ENCODE measurements at regions not wholly inside any gene's neighbourhood (a gene's known extent, or its start where the extent isn't known, plus 50 kb on each side); places are given as distances from the start of the nearest gene placed in this dataset.

GRCh38 chr9:87167582-87167981, 220.3 kb upstream of the GAS1 start:
- no peaks in the 10 kb centered on the region for H3K27me3 ChIP-seq (ENCODE audit: insufficient read depth, poor library complexity, severe bottlenecking)
- no peak overlapping the region for H3K4me3 ChIP-seq (replicated peaks; ENCODE audit: insufficient read depth, low read length)
- H3K27ac ChIP-seq (replicated peaks), result no peak overlapping the region
- no peak for DNase-seq (ENCODE audit: low read depth in 1 of 2, low spot score in 1 of 2)
- no peak for TF ChIP-seq POLR2AphosphoS5 (IDR thresholded peaks at IDR 0.05; ENCODE audit: low read depth)

- Histone ChIP-seq H3K4me3 (replicated peaks; ENCODE audit: insufficient read depth, low read length) (no peak overlapping the region), H3K27me3 (ENCODE audit: insufficient read depth, poor library complexity, severe bottlenecking) (no peaks in the 10 kb centered on the region), H3K27ac (replicated peaks) (no peak overlapping the region)
- no peak for DNase-seq (ENCODE audit: low read depth in 1 of 2, low spot score in 1 of 2)
- no peak for TF ChIP-seq SPI1 (IDR thresholded peaks at IDR 0.05; ENCODE audit: borderline replicate concordance, low read depth)
- TF ChIP-seq GABPA (IDR thresholded peaks at IDR 0.05; ENCODE audit: low read depth), result no peak
- TF ChIP-seq, protein P1, sequence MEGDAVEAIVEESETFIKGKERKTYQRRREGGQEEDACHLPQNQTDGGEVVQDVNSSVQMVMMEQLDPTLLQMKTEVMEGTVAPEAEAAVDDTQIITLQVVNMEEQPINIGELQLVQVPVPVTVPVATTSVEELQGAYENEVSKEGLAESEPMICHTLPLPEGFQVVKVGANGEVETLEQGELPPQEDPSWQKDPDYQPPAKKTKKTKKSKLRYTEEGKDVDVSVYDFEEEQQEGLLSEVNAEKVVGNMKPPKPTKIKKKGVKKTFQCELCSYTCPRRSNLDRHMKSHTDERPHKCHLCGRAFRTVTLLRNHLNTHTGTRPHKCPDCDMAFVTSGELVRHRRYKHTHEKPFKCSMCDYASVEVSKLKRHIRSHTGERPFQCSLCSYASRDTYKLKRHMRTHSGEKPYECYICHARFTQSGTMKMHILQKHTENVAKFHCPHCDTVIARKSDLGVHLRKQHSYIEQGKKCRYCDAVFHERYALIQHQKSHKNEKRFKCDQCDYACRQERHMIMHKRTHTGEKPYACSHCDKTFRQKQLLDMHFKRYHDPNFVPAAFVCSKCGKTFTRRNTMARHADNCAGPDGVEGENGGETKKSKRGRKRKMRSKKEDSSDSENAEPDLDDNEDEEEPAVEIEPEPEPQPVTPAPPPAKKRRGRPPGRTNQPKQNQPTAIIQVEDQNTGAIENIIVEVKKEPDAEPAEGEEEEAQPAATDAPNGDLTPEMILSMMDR (IDR thresholded peaks at IDR 0.05; ENCODE audit: insufficient read depth, low read length), result no peak
- TF ChIP-seq POLR2AphosphoS5 (IDR thresholded peaks at IDR 0.05; ENCODE audit: low read depth), result no peak
- no peak for TF ChIP-seq REST (IDR thresholded peaks at IDR 0.05; ENCODE audit: insufficient replicate concordance, low read depth)
Observed at GRCh38 chr9:87178302-87178701, 231.0 kb upstream of the GAS1 start.

DNA sequence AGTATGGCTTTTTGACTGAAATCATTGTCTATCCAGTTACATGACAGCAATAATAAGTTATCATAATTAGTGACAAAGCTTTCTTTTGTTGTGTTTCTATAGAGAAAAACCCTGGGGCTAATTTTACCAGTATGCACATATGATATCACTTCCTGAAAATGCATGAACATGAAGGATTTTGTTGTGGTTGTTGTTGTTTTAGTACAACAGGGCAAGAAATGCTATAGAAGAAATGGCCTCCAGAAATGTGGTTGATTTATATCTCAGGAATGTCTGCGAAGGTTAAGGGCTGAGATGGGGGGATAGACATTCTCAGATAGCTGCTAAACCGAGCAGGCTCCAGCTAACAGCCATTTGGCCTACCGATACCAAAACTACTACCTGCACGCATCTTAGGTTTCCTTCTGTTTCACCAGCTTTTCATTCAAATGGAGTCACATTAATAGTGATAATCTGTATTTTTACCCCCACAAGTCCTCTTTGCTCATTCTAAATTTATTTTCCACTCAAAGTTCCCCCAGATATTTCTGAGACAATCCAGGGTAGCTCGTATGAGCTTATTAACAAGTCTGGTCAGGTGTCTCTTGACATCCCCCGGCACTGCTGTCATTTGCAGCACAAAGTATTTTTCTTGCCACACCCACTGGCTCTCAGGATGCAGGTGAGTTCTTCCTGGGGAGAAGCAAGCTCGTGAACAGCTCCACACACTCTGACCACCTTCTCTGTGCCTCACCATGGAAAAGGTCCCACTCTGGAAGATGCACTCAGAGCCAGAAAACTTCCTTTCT, 232.4 kb upstream of the GAS1 start:
- Histone ChIP-seq H3K27me3 (ENCODE audit: insufficient read depth, poor library complexity, severe bottlenecking) (no peaks in the 10 kb centered on the region), H3K4me3 (replicated peaks; ENCODE audit: insufficient read depth, low read length) (no peak overlapping the region), H3K27ac (replicated peaks) (no peak overlapping the region)
- no peak for DNase-seq (ENCODE audit: low read depth in 1 of 2, low spot score in 1 of 2)
- TF ChIP-seq SPI1 (IDR thresholded peaks at IDR 0.05; ENCODE audit: borderline replicate concordance, low read depth) (no peak), GABPA (IDR thresholded peaks at IDR 0.05; ENCODE audit: low read depth) (no peak), POLR2AphosphoS5 (IDR thresholded peaks at IDR 0.05; ENCODE audit: low read depth) (no peak), REST (IDR thresholded peaks at IDR 0.05; ENCODE audit: insufficient replicate concordance, low read depth) (no peak)
- TF ChIP-seq, protein P1 (IDR thresholded peaks at IDR 0.05; ENCODE audit: insufficient read depth, low read length), result no peak

DNA sequence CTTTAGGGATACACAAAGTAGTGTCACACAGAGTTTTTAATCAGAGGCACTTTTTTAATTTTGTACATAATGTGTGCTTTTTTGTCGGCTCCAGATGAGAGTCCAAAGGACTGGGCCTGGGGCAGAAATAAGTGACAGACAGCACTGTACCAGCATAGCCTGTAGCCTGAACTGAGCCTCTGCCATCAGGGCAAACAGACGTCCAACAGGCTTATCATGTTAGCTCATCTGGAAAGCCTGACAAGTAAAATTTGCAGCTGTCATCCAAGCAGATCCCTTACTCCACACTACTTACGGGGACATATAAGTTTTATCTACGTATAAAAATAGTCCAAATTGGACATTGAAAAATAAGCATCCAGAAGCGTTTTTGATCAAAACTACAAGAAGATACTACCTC, 233.1 kb upstream of the GAS1 start:
- DNase-seq (ENCODE audit: low read depth in 1 of 2, low spot score in 1 of 2), result no peak
- no peak for TF ChIP-seq SPI1 (IDR thresholded peaks at IDR 0.05; ENCODE audit: borderline replicate concordance, low read depth)
- no peak for TF ChIP-seq REST (IDR thresholded peaks at IDR 0.05; ENCODE audit: insufficient replicate concordance, low read depth)
- no peak for TF ChIP-seq GABPA (IDR thresholded peaks at IDR 0.05; ENCODE audit: low read depth)
- TF ChIP-seq POLR2AphosphoS5 (IDR thresholded peaks at IDR 0.05; ENCODE audit: low read depth), result no peak
- TF ChIP-seq, protein P1 (IDR thresholded peaks at IDR 0.05; ENCODE audit: insufficient read depth, low read length), result no peak
- H3K27me3 ChIP-seq (ENCODE audit: insufficient read depth, poor library complexity, severe bottlenecking), result no peaks in the 10 kb centered on the region
- H3K27ac ChIP-seq (replicated peaks), result no peak overlapping the region
- no peak overlapping the region for H3K4me3 ChIP-seq (replicated peaks; ENCODE audit: insufficient read depth, low read length)
